RWPE2 (cell line): ENCODE measurements at regions not wholly inside any gene's neighbourhood (a gene's known extent, or its start where the extent isn't known, plus 50 kb on each side); places are given as distances from the start of the nearest gene placed in this dataset.

Source experiments
- ATAC-seq: fragments of 200-7000 bp; cut with Tn5 transposase; 3 replicates; pipeline ENCODE4 v1.9.1; 2021; ENCODE audit warnings: low read depth
- DNase-seq: peaks from one replicate; pipeline ENCODE4 v3.0.0-alpha.2; 2020; ENCODE audit warnings: low spot score
- H3K27ac ChIP-seq: fragments of 450-650 bp; 2 replicates; pipeline ENCODE4 v1.5.1; 2017; ENCODE audit warnings: mild to moderate bottlenecking; ENCODE audit not compliant: poor library complexity, severe bottlenecking
- H3K27me3 ChIP-seq: fragments of 250-450 bp; sonication (Bioruptor Pico); 2 replicates; pipeline ENCODE4 v1.5.1; 2021; ENCODE audit warnings: mild to moderate bottlenecking, moderate library complexity; ENCODE audit not compliant: insufficient read depth, poor library complexity, severe bottlenecking
- H3K36me3 ChIP-seq: fragments of 250-450 bp; sonication (Bioruptor Pico); 2 replicates; pipeline ENCODE4 v1.5.1; 2020; ENCODE audit warnings: low read depth, mild to moderate bottlenecking, moderate library complexity
- H3K4me1 ChIP-seq: fragments of 250-450 bp; sonication (Bioruptor Pico); 2 replicates; pipeline ENCODE4 v1.5.1; 2021; ENCODE audit warnings: mild to moderate bottlenecking, moderate library complexity; ENCODE audit not compliant: insufficient read depth, poor library complexity, severe bottlenecking
- H3K4me3 ChIP-seq: fragments of 250-450 bp; sonication (Bioruptor Pico); 2 replicates; pipeline ENCODE4 v1.5.1; 2021; ENCODE audit warnings: mild to moderate bottlenecking, moderate library complexity; ENCODE audit not compliant: severe bottlenecking
- H3K9me3 ChIP-seq: fragments of 250-450 bp; sonication (Bioruptor Pico); 2 replicates; pipeline ENCODE4 v1.5.1; 2021; ENCODE audit warnings: mild to moderate bottlenecking, moderate library complexity; ENCODE audit not compliant: severe bottlenecking
- TF ChIP-seq, protein P1 (sequence below): fragments of 450-650 bp; IDR thresholded peaks from one replicate; pipeline ENCODE4 v1.5.1; 2017; ENCODE audit warnings: mild to moderate bottlenecking, moderate library complexity; ENCODE audit not compliant: poor library complexity, severe bottlenecking

DNA sequence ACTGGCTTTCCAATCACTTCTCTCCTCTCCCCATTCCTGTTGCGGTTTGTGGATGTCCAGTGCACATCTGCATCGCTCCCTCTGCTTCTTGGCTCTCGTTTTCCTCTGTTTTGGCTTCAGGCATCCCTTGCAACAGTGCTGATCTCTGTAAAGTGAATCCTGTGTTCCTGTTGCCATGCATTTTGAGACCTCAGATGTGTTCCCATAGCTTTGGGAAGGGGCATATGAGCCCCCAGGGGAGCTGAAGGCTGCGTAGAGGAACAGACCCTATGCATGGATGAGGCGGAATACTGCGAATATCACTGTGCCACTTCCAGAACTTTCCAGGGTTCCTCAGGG, 168.4 kb upstream of the HAAO start:
- Histone ChIP-seq H3K27me3 (no peaks in the 10 kb centered on the region), H3K4me3 (no peak overlapping the region), H3K4me1 (peaks cover 16% of the 10 kb centered on the region), H3K36me3 (no peaks in the 10 kb centered on the region), H3K27ac (no peak overlapping the region), H3K9me3 (no peaks in the 10 kb centered on the region)
- TF ChIP-seq, protein P1, sequence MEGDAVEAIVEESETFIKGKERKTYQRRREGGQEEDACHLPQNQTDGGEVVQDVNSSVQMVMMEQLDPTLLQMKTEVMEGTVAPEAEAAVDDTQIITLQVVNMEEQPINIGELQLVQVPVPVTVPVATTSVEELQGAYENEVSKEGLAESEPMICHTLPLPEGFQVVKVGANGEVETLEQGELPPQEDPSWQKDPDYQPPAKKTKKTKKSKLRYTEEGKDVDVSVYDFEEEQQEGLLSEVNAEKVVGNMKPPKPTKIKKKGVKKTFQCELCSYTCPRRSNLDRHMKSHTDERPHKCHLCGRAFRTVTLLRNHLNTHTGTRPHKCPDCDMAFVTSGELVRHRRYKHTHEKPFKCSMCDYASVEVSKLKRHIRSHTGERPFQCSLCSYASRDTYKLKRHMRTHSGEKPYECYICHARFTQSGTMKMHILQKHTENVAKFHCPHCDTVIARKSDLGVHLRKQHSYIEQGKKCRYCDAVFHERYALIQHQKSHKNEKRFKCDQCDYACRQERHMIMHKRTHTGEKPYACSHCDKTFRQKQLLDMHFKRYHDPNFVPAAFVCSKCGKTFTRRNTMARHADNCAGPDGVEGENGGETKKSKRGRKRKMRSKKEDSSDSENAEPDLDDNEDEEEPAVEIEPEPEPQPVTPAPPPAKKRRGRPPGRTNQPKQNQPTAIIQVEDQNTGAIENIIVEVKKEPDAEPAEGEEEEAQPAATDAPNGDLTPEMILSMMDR = no peak
- ATAC-seq = no peak
- DNase-seq = no peak

GRCh38 chr2:42960002-42960841, 167.8 kb upstream of the HAAO start:
- no peaks in the 10 kb centered on the region for H3K27me3 ChIP-seq
- H3K36me3 ChIP-seq = no peaks in the 10 kb centered on the region
- H3K9me3 ChIP-seq = no peaks in the 10 kb centered on the region
- DNase-seq = no peak
- no peak for ATAC-seq
- TF ChIP-seq, protein P1 = no peak
- H3K27ac ChIP-seq = no peak overlapping the region
- no peak overlapping the region for H3K4me3 ChIP-seq
- H3K4me1 ChIP-seq = peaks cover 16% of the 10 kb centered on the region

DNA sequence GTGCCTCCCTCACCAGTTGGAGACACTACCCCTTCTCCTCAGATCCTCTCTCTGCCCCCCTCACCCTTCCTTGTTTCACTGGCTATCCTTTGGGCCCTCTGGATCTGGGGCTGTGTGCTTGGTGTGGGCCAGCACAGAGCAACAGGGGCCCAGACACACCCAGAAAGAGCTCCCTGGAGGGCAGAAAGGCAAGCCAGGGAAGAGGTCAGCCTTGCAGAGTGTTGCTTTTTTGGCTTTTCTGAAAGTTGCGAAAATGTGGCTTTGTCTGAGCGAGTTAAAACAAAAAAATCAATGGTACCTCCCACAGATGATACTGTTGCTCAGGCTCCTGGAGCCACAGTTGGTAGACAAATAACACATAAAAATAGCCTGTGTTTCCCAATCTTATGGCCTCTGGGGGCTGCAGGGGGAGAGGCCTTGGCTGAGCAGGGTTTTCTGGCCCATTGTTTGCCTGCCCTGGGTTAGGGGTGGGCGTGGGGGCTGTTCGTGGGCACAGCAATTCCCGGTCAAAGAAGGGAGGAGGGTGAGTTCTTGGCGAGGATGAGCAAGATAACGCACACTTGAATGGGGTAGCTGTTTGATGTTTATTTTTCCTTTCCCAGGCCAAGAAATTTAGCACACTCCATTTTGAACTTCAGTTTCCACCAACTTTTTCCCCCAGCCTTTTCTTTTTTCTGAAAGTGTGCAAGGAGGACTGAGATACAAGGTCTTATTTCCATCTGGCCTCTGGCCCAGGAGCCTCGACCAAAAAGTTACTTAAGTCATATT, 167.0 kb upstream of the HAAO start:
- H3K36me3 ChIP-seq = no peaks in the 10 kb centered on the region
- no peaks in the 10 kb centered on the region for H3K9me3 ChIP-seq
- ATAC-seq = peak; percentile 21; the same call in 2 of the 3 replicates
- no peak for DNase-seq
- H3K27me3 ChIP-seq = no peaks in the 10 kb centered on the region
- TF ChIP-seq, protein P1 = no peak
- H3K4me3 ChIP-seq = no peak overlapping the region
- peaks cover 11% of the 10 kb centered on the region for H3K4me1 ChIP-seq
- H3K27ac ChIP-seq = no peak overlapping the region

DNA sequence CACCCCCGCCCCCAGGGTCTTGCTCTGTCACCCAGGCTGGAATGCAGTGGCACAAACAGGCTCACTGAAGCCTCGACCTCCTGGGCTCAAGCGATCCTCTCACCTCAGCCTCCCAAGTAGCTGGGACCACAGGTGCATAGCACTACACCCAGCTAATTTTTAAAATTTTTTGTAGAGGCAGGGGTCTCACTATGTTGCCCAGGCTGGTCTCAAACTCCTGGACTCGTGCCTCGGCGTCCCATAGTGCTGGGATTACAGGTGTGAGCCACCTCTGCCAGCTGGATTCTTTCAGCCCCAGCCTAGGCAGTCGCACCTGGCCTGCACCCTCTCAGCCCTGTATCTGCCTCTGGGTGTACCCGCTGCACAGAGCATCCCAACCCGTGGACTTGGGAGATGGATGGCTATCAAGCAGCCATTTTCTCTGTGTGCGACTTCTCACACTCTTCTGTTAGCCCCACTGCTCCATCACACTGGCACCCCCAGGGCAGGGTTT, 166.4 kb upstream of the HAAO start:
- Histone ChIP-seq H3K9me3 (no peaks in the 10 kb centered on the region), H3K27ac (no peak overlapping the region), H3K27me3 (no peaks in the 10 kb centered on the region), H3K4me1 (peaks cover 12% of the 10 kb centered on the region), H3K36me3 (no peaks in the 10 kb centered on the region), H3K4me3 (no peak overlapping the region)
- no peak for ATAC-seq
- DNase-seq = no peak
- TF ChIP-seq, protein P1 = no peak
